HG03520 (cell line): ENCODE measurements at regions not wholly inside any gene's neighbourhood (a gene's known extent, or its start where the extent isn't known, plus 50 kb on each side); places are given as distances from the start of the nearest gene placed in this dataset.

Experiments
- ATAC-seq: cut with Tn5 transposase; IDR thresholded peaks from one replicate; pipeline ENCODE4 v1.9.1; 2021; ENCODE audit warnings: mild to moderate bottlenecking, moderate library complexity; ENCODE audit not compliant: unreplicated experiment

DNA sequence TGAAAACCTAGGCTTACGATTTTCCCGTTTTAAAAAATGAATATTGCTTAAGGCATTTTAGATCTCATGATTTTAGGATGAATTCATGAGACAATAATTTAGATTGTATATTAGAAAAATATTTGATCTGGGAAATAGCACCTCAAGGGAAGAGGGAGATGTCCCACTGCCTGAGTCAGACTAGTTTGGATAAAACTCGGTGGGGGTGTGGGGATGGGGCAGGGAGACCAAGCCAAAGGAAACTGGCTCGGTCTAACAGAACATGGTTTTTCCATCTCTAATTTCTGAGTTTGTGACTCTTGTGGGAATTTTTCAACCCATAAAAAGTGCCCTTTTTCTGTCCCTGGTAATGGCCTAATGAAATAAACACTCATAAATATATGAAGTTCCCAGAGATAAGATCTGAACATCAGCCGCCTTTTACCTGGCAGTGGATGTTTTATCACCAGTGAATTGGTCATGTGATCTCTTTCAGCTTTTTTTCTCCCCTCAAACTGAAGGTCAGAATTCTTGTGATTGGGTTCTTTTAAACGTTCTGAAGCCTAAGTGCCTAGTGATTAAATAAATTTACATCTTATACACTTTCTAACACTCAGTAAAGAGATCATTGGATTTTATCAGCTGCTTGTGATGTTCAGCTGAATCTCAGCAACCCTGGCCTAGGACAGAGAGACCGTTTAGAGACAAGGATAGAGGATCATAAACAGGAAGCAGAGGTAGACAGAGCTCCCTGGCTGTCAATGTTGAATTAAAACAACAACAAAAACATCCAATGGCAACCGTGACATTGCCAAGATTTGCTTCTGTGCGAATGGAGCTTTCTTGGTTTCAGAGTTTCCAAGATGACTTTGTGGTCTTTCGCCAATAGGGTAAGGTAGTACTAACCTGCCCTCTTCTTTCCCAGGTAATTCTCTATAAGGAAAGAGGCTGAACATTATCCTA, 1038.2 kb downstream of the MCTP2 start:
- ATAC-seq: no peak

DNA sequence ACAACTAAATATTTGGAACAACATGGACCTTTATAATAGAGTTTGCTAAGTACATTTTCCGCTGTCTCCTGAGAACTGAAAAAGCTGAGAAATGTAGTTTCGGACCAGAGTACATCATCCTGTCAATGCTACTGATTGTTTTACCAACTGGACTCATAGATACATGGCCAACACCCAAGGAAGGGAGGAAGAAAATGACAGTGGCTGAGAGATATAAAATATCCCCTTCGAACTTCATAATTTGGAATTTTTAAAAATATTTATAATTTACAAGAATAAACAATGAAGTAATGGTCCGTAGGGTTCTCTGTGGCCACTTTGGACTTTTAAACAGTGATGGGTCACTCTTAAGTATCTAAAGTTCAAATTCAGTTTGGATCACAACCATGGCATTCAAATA, 1042.7 kb downstream of the MCTP2 start:
- ATAC-seq: no peak

DNA sequence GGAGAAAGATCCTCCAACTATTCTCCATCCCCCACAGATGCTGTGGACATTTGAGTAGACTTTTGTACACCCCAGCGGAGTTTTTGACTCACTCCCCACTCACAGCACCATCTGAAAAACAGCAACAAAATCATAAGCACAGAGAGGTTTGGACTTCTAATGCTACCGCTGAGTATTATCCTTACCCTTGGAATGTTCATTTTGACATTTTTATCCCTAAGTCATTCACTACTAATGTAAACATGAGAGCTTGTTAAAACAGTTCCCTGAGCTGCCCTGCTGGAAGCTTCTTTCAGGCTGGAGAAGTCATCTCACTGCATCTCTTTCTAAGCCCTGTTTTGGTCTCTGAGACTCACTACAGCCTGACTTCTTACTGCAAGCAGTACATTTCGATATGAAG, 1045.9 kb downstream of the MCTP2 start:
- no peak for ATAC-seq

DNA sequence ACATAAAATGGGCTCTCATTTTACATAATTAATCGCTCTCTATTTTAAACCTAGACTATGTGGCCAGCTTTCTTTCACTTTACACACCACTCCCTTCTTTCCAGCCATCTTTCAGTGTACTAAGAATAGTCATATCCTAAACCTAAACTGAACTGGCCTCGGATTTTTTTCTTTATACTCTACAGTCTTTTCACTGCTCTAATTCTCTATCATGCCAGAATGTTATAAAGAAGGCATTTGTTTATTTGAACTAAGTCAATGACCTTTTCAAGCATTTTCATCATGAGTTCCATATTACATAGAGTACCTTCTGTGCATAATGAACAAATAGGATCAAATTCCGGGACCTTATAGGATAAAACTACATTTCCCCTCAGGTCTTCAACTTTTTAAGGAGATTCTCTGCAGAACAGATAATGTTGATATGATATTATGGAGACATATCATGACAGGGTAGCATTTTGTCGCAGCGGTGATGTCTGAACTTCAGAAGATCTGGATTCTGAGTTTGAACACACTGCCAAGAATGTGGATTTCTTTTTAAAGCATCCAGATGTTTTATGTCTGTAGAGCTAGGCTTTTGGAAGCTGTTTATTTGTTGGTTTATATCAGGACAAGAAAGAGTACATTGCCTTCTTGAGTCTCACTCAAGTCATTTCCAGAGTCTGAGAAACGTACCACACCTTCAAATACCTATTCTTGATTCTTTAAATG, 1047.3 kb downstream of the MCTP2 start:
- ATAC-seq: no peak

DNA sequence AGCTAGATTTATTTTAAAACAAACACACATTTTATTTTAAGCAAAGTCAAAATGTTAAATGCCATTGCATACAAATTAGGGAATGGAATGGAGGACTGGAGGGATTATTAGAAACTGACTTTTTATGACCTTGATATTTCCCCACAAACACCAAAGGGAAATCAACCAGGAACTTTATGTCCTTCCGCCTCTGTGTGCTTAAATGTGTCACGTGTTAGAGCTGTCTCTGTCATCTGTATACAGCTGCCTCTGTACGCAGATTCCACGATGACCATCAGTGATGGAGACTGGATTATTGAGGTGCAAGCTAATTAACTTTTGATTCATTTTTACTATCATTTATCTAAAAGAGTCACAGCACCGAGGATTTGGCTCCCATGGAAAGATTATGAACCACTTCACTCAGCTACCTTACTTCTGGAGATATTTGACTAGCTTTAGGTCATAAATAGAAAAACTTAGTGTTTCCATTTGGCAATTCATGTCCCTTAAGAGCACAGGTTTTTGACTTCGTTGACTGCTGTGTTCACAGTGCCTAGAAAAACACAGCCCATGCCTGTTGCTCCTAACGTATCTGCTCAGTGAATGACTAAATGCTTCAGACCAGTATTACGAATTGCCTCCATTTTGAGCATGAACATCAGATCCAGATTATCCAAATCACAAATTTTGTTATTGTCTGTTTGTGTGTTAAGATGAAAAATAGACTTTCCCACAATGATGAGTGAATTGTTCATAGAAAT, 1048.1 kb downstream of the MCTP2 start:
- no peak for ATAC-seq

DNA sequence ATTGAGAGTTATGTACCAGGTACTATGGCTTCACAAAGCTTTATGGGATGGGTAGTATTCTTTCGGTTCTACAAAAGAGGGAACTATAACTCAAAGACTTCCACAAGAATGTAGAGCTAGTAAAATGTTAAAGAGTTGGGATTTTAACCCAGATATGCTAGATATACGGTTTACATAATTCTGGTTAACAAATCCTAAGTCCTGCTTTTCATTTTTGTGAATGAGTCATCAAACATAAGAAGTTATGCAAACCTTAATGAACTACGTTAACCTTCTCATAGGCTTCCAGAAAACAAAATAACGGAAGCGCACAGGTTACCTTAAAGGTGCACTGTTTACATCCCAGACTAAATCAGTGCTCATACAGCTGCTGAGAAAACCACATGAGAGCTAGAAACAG, 1049.3 kb downstream of the MCTP2 start:
- ATAC-seq: no peak

DNA sequence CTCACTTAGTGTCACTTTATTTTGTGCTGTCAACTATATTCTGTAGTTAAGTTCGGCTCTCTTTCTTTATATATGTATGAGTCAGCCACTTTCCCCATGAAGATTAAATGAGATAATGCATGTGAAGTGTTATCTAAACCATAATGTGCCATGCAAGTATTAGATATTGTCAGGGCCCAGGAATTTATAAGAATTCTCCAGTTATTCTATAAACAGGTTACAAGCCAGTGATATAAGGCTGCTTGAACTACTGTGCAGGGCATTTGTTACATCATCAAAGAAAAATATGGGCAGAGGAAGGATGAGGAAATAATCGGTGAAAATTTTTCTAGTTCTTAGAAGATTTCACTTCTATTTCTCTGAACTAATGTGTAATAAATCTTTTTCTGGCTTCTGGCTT, 1049.0 kb upstream of the NR2F2 start:
- no peak for ATAC-seq

DNA sequence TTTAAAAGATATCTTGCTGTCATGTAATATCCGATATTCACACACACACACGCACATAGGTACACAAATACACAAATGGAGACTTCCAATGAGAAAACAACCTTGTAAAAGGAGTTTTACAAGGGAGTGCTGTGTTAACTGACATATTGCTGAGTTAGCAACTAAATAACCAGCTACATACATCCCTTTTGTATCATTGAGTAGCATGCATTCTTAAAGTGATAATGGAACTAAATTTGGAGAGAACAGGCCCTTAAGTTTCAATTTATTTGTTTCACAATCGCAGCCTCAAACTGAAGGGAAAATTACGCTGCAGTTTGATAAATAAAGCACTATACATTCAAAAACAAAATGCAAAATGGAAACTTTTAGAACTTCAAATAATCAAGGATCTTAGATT, 1046.0 kb upstream of the NR2F2 start:
- ATAC-seq: no peak

DNA sequence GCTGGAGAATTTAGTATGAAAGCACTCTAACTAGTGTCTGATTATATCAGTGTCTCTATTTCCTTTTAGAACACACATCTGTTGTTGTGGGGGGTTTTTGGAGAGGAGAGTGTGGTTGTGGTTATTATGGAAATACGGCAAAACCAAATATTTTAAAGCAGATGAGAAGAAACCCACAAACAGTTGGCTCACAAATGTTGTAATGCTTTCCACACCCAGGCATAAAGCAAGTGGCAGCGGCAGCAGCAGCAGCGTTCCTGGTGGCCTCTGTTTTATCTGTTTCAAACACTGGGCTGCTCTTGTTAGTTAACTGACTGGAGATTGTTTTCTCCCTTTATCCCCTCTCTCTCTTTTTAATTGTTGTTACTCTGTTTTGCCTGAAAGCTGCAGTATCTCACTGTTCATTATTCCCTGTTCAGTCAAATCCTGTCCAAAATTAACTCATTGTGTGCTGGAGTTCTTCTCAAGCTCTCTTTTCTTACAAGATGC, 1045.5 kb upstream of the NR2F2 start:
- no peak for ATAC-seq

DNA sequence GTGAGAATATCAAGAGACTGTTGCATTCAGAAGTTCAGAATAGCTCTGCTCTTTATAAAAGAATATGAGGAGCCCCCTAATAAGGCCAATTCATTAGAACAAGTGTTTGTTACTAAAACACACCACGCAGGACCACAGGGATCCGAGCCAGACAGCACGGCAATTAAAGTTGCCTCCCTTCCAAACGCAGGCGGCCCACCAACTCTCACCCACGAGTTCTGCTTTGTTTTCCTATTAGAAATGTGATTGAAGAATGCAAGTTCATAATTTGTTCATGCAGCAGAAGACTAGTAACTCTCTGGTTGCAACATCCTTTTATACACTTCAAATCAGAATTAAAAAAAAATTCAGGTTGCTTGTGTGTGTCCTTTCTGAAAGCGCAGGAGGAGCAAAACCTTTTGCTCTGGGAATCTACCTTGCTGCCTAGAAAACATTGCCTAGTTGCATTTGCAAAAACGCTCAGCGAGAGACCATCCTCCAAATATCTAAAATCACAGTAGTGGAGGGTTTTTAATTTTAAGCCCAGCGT, 1044.1 kb upstream of the NR2F2 start:
- no peak for ATAC-seq

DNA sequence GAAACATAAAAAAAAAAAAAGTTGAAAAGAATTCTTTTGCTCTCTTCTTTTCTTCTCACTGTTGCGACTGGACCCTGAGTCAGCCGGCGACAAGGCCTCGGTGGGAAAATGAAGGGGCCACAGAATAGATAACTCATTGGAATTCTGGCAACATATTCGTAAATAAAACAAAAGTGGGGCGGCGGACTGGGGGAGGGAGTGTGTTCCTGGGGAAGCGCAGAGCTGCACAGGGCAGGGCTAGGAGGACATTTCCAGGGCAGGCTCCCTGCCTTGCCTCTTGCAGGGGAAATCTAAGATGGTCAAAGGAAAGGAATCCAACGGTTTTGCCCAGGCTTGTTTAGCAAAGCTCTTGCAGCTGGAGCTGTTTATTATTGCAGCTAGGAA, 1042.8 kb upstream of the NR2F2 start:
- ATAC-seq: no peak

DNA sequence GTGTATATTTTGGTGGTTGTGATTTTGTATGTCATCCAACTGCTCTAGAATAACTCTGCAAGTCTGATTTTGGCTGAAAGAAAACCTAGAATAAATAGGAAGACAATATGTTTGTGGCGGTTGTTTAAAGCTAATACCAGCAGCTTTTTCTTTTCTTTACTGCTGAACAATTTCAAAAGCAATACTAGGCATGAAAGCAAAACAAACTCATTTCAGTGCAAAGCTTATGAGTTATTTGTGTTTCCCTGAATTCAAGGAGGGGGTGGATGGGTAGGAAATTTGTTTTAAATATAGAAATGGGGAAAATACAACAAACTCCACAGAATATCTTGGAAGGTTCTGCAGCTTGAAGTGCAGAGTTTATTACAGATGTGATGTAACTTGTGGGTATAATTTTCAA, 1041.9 kb upstream of the NR2F2 start:
- no peak for ATAC-seq

DNA sequence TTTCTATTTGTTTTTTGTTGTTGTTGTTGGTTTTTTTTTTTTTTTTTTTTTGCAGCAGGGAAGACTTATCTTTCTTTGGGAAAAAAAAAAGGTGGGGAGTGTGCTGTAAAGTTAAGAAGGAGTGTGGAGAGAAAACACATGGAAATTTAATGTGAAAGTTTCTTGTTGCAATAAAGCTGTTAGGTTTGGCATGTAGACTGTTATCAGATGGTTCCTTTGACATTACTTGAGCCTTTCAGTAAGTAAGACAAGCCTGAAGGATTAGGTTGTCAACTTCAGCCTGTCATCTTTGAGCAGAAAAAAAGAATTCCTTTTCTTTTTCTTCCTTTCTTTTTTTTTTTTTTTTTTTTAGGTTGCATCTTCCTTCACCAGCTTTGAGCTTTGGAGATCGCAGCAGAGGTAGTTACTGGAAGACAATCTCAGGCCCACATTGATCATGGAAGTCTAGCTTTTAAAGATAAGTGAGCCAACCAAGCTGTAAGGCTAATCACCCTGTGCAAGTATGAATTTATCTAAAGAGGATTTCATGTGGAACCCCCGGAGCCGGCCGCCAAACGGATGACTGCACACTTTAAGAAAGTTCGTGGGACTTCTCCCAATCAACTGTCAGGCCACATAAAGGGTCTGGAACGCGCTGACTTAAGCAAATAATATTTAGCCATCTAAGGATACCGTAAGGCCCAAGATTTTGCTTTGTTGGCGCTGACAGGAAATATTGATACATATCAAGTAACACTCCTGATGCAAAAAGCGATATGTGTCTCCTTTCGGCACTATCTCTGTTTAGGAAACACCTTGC, 1040.1 kb upstream of the NR2F2 start:
- no peak for ATAC-seq

DNA sequence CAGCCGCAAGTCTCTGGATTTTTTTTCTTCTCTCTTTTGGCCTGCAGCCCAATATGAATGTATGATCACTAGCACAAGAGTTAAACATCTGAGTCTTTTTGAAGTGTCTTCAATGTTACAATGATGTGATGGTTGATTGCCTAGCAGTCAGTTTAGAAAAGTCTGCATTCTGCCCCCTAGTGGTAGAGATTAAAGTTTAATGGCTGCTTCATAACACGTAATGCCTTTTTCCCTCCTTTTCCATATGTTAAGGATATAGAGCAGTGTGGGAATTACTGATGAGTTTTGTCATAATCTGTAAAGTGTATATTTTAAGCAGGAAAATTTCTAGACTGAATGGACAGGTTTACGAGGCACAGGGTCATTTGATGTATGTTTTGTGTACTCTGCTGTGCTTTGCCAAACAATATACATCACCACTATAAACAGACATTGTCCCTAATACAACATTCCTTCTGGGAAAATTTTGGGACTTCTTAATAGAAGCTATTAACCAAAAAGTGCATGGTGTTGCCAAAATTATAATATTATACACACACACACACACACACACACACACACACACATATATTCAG, 1038.5 kb upstream of the NR2F2 start:
- ATAC-seq: no peak

DNA sequence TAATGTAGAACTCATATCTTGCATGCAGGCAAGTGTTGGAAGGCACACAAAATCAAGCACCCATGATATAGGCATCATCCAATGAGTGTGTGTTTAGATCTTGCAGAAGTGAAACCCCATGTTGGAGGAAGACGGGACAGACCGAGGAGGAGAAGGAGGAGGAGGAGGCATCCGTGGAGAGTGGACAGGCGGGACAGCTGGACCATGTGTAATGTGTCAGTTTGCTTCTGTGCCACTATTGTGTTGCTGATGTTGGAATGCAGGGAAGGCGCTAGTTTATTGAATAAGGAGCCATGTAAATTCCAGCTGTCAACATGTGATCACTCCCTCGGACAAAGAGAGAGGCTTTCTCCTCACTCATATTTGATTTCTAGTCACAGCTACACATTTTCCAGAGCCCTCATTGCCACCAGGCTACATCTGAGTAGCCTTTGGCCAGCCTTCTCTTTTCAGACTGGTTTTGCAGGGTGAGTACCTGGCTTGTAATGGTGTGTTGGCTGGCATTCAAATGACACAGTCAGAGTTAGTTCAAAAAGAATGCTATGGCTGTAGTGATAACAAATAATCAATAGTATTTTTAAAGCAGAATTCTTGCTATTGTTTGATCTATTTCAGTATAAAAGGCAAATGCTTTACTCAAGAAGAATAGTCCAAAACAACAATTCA, 1037.6 kb upstream of the NR2F2 start:
- no peak for ATAC-seq

DNA sequence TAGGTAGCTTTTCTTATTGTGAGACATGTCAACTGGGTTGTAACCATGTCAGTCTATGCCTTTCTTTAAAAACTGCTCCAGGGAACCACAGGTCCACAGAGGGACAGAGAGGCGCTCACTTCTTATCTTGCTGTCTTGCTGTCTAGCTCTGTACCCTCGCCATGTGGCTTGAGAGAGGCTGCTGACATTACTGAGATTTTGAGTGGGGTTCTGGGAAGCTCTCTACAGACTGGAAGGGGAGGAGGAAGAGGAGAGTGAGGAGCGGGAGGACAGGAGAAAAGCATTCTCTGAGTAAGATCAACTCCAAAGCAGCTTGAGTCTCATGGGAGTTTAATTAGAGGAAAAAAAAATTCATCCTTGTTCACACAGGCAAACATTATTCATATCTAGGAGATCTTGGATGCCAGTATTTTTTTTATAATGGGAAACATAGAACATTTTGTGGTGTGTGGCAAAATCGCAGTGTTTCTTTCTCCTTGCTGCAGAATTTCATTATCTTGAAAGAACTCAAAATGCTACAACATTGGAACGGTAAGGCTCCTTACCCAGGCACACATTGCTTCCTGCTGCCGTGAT, 1037.0 kb upstream of the NR2F2 start:
- no peak for ATAC-seq

DNA sequence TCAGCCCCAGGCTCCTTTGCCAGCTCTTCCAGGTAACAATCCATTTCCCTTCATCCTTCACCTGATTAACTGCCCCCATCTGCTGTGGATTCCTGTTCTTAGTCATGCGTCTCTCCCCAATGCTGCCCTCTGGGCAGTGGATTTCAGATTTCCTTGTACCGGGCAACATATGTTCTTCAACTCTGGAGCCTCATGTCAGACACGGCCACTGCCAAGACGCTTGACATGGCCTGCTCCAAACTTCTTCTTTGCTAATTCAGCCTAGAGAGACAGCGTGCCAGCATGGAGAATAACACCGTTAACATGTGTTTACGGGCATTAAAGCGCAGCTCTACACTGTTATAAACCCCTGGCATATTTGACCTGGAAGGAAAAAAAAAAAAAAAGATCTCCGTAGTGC, 1035.1 kb upstream of the NR2F2 start:
- ATAC-seq: no peak

DNA sequence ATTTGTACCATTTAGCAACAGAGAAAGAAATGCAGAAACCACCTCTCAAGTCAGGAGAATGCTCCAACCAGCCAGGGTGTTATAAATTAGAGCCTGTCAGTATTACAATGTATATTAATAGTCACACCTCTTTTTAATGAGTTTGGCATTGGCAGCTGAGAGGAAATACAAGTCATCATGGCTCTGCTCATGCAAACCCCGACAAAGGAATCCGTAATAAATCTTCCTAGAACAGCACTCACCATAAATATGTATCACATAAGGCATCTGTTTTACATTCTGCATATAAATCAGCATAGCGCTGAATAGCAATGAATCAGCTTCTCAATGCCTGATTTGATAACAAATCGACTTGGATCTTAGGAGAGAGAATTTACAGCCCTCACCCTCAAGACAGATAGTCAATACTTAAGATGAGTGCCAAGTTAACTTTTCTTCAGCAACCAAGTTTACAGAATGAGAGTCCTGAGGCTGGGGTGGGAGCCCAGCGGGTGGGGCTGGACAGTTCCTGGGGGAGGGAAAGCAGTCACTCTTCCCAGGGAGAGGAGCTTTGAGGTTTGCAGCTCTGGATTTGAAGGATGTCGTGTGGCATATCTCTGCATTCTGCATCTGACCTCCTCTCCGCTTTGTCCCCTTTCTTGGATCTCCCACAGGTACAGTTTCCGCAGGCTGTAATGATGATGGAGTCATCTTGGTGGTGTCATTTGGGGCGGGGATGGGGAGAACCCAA, 1034.4 kb upstream of the NR2F2 start:
- ATAC-seq: no peak

DNA sequence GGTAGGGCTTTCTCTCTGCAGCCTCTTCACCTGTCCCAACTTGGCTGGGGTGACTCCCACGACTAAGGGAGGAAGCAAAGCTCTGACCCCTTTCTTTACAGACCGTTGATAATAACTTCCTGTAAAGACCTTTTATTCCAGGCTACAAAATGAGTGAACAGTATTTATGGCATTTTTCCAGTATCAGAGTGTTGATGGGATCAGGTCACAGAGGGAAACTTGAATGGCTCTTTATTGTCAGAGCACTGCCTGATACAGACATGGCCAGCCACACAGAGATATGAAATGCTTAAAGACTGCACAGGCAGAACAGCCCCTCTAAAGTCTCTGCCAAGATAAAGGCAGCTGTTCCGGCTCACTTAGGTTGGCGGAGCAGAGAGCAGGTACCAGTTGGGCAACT, 1033.9 kb upstream of the NR2F2 start:
- no peak for ATAC-seq
